HCT116 (cell line): ENCODE measurements at regions not wholly inside any gene's neighbourhood (a gene's known extent, or its start where the extent isn't known, plus 50 kb on each side); places are given as distances from the start of the nearest gene placed in this dataset.

Source experiments
- POLR2A ChIP-seq: IDR thresholded peaks from 2 replicates; pipeline ENCODE4 v1.7.0; 2011; ENCODE audit warnings: borderline replicate concordance; ENCODE audit not compliant: insufficient read depth, insufficient read length; ENCODE audit errors: extremely low read depth
- POLR2AphosphoS5 ChIP-seq: IDR thresholded peaks from 2 replicates; pipeline ENCODE4 v1.6.1; 2011; ENCODE audit warnings: mild to moderate bottlenecking, low read depth, low read length, moderate library complexity
- SP1 ChIP-seq: IDR thresholded peaks from 2 replicates; pipeline ENCODE4 v1.6.1; 2012; ENCODE audit warnings: low read depth
- TCF7L2 ChIP-seq: IDR thresholded peaks from 2 replicates; pipeline ENCODE4 v1.7.0; 2011; ENCODE audit warnings: borderline replicate concordance, inconsistent platforms; ENCODE audit not compliant: insufficient read depth, insufficient read length; ENCODE audit errors: extremely low read depth
- YY1 ChIP-seq: IDR thresholded peaks from 2 replicates; pipeline ENCODE4 v1.6.1; 2011; ENCODE audit warnings: low read length, low read depth, moderate library complexity, mild to moderate bottlenecking; ENCODE audit not compliant: insufficient replicate concordance; ENCODE audit errors: extremely low read depth
- TF ChIP-seq, protein P1 (sequence below), 3 experiments: fragments of 200-600 bp in 1 of 3; sonication (generic) in 1 of 3; IDR thresholded peaks in 2 of 3; conservative IDR thresholded peaks in 1 of 3; 2 replicates each; pipeline ENCODE4 v1.5.1; 2012 to 2017; ENCODE audit warnings: low read depth in 2 of 3, low read length in 2 of 3, antibody characterized with exemption in 1 of 3, borderline replicate concordance in 1 of 3, control low read depth in 1 of 3, mild to moderate bottlenecking in 1 of 3, mixed read lengths in 1 of 3, mixed run types in 1 of 3, moderate library complexity in 1 of 3; ENCODE audit not compliant: insufficient read depth in 1 of 3
- TF ChIP-seq, protein P2 (sequence below): IDR thresholded peaks from 2 replicates; pipeline ENCODE4 v1.6.1; 2012; ENCODE audit warnings: low read depth

DNA sequence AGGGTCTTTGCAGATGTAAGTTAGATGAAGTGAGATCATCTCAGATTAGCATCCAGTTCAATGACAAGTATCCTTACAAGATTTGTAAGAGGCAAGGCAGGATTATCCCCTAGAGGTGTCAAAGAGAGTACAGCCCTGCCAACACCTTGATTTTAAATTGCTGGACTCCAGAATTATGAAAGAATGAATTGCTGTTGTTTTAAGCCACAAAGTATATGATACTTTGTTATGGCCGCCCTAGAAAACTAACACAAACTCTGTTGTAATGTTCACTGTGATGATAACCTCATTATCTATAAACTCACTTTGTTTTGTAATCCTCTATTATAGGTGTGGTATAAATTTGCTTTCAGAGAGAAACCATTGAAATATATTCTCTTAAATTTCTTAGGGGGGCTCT lies 249.0 kb upstream of the SPOPL start:
- TF ChIP-seq POLR2AphosphoS5 (no peak), SP1 (no peak), YY1 (no peak), POLR2A (no peak), TCF7L2 (no peak)
- TF ChIP-seq, protein P1, sequence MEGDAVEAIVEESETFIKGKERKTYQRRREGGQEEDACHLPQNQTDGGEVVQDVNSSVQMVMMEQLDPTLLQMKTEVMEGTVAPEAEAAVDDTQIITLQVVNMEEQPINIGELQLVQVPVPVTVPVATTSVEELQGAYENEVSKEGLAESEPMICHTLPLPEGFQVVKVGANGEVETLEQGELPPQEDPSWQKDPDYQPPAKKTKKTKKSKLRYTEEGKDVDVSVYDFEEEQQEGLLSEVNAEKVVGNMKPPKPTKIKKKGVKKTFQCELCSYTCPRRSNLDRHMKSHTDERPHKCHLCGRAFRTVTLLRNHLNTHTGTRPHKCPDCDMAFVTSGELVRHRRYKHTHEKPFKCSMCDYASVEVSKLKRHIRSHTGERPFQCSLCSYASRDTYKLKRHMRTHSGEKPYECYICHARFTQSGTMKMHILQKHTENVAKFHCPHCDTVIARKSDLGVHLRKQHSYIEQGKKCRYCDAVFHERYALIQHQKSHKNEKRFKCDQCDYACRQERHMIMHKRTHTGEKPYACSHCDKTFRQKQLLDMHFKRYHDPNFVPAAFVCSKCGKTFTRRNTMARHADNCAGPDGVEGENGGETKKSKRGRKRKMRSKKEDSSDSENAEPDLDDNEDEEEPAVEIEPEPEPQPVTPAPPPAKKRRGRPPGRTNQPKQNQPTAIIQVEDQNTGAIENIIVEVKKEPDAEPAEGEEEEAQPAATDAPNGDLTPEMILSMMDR (IDR thresholded peaks at IDR 0.05 in 2 of 3, conservative IDR thresholded peaks at IDR 0.05 in 1 of 3; ENCODE audit: borderline replicate concordance in 1 of 3, insufficient read depth in 1 of 3, low read depth in 2 of 3, low read length in 2 of 3): no peak
- TF ChIP-seq, protein P2, sequence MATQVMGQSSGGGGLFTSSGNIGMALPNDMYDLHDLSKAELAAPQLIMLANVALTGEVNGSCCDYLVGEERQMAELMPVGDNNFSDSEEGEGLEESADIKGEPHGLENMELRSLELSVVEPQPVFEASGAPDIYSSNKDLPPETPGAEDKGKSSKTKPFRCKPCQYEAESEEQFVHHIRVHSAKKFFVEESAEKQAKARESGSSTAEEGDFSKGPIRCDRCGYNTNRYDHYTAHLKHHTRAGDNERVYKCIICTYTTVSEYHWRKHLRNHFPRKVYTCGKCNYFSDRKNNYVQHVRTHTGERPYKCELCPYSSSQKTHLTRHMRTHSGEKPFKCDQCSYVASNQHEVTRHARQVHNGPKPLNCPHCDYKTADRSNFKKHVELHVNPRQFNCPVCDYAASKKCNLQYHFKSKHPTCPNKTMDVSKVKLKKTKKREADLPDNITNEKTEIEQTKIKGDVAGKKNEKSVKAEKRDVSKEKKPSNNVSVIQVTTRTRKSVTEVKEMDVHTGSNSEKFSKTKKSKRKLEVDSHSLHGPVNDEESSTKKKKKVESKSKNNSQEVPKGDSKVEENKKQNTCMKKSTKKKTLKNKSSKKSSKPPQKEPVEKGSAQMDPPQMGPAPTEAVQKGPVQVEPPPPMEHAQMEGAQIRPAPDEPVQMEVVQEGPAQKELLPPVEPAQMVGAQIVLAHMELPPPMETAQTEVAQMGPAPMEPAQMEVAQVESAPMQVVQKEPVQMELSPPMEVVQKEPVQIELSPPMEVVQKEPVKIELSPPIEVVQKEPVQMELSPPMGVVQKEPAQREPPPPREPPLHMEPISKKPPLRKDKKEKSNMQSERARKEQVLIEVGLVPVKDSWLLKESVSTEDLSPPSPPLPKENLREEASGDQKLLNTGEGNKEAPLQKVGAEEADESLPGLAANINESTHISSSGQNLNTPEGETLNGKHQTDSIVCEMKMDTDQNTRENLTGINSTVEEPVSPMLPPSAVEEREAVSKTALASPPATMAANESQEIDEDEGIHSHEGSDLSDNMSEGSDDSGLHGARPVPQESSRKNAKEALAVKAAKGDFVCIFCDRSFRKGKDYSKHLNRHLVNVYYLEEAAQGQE: no peak
